Keratinocyte (primary cell): ENCODE measurements at regions not wholly inside any gene's neighbourhood (a gene's known extent, or its start where the extent isn't known, plus 50 kb on each side); places are given as distances from the start of the nearest gene placed in this dataset.

Experiments used
- DNase-seq: peaks from one replicate; pipeline ENCODE4 v3.0.0-alpha.2; 2011; ENCODE audit warnings: low read depth, missing footprints, low spot score
- FAIRE-seq: peaks from 2 replicates; lab custom pipeline; 2011; peaks lifted over from hg19 to GRCh38; lab: Jason Lieb, UNC
- H2AFZ ChIP-seq: 2 replicates; pipeline ENCODE4 v1.6.0; 2012; ENCODE audit warnings: low read length, control low read depth, inconsistent platforms; ENCODE audit not compliant: control insufficient read depth
- H3K27ac ChIP-seq: 2 replicates; pipeline ENCODE4 v1.5.1; 2011; ENCODE audit warnings: low read length; ENCODE audit not compliant: control insufficient read depth, insufficient read depth
- H3K27me3 ChIP-seq: 3 replicates; pipeline ENCODE4 v1.6.0; 2011; ENCODE audit warnings: low read length; ENCODE audit not compliant: control insufficient read depth, insufficient read depth; ENCODE audit errors: extremely low read depth
- H3K36me3 ChIP-seq, 2 experiments: 2 replicates in 1 of 2; 3 replicates in 1 of 2; pipeline ENCODE4 v1.5.1; 2011; ENCODE audit warnings: low read length in 2 of 2, mild to moderate bottlenecking in 1 of 2; ENCODE audit not compliant: control insufficient read depth in 2 of 2, insufficient read depth in 2 of 2; ENCODE audit errors: extremely low read depth in 1 of 2
- H3K4me1 ChIP-seq: 3 replicates; pipeline ENCODE4 v1.5.1; 2011; ENCODE audit warnings: low read length; ENCODE audit not compliant: control insufficient read depth, insufficient read depth; ENCODE audit errors: extremely low read depth
- H3K4me2 ChIP-seq: 3 replicates; pipeline ENCODE4 v1.6.0; 2011; ENCODE audit warnings: low read depth, low read length; ENCODE audit not compliant: control insufficient read depth, insufficient read depth; ENCODE audit errors: extremely low read depth
- H3K4me3 ChIP-seq, 3 experiments: fragments of 200-600 bp in 1 of 3; sonication (generic) in 1 of 3; 2 replicates in 2 of 3; 3 replicates in 1 of 3; pipeline ENCODE4 v1.5.1; 2011 to 2016; ENCODE audit warnings: low read length in 3 of 3, mild to moderate bottlenecking in 3 of 3, control low read depth in 2 of 3, inconsistent platforms in 1 of 3, low read depth in 1 of 3, mixed read lengths in 1 of 3, mixed run types in 1 of 3, moderate library complexity in 1 of 3; ENCODE audit not compliant: control insufficient read depth in 2 of 3, insufficient read depth in 2 of 3; ENCODE audit errors: extremely low read depth in 1 of 3
- H3K79me2 ChIP-seq: 2 replicates; pipeline ENCODE4 v1.6.0; 2012; ENCODE audit warnings: low read length; ENCODE audit not compliant: control insufficient read depth, insufficient read depth
- H3K9ac ChIP-seq: 3 replicates; pipeline ENCODE4 v1.6.0; 2011; ENCODE audit warnings: low read length; ENCODE audit not compliant: control insufficient read depth, insufficient read depth; ENCODE audit errors: extremely low read depth
- H3K9me1 ChIP-seq: 3 replicates; pipeline ENCODE4 v1.6.0; 2011; ENCODE audit warnings: low read length; ENCODE audit not compliant: control insufficient read depth, insufficient read depth; ENCODE audit errors: extremely low read depth
- H3K9me3 ChIP-seq: 2 replicates; pipeline ENCODE4 v1.5.1; 2012; ENCODE audit warnings: low read depth, low read length; ENCODE audit not compliant: control insufficient read depth
- H4K20me1 ChIP-seq: 3 replicates; pipeline ENCODE4 v1.6.0; 2011; ENCODE audit warnings: low read length; ENCODE audit not compliant: control insufficient read depth, insufficient read depth; ENCODE audit errors: extremely low read depth
- CTCF ChIP-seq, 3 experiments: IDR thresholded peaks in 1 of 3; conservative IDR thresholded peaks in 1 of 3; optimal IDR thresholded peaks in 1 of 3; 2 replicates in 2 of 3; 3 replicates in 1 of 3; pipeline versions ENCODE3 to v1.5.1; 2011; ENCODE audit warnings: low read length in 3 of 3, mild to moderate bottlenecking in 3 of 3, moderate library complexity in 2 of 3, control low read depth in 1 of 3, inconsistent platforms in 1 of 3; ENCODE audit not compliant: insufficient read depth in 2 of 3; ENCODE audit errors: extremely low read depth in 1 of 3
- EZH2 ChIP-seq: IDR thresholded peaks from one replicate; pipeline ENCODE4 v1.6.1; 2012; ENCODE audit warnings: inconsistent platforms, mild to moderate bottlenecking, low read length, moderate library complexity
- dilution Hi-C: fragments of 300-500 bp; cut with MboI; formaldehyde crosslinking; loops from one replicate; pipeline ENCODE4 v1.7.0; 2020; ENCODE audit warnings: low sequenced_read_pairs; ENCODE audit not compliant: extremely low pct_ligation_motif_present

DNA sequence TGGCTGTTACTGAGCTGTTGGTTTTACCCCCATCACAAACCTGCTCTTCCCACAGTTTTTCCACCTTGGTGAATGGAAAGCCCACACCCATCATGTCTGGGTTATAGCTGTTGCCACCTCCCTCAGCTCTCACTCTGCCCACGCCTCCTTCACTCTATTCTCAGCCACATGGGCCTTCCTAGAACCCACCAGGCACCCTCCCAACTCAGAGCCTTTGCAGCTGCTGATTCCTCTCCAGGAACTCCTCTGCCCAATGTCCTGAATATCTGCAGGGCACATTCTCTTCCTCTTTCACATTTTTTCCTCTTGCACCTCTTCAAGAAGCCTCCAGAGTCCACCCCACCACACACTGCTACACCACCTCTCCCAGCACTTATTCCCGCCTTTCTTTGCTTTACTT lies 177.4 kb downstream of the TBXT start:
- DNase-seq = no peak
- H3K27me3 ChIP-seq = peaks cover 25% of the 10 kb centered on the region
- H3K9me1 ChIP-seq = no peaks in the 10 kb centered on the region
- no peak overlapping the region for H2AFZ ChIP-seq
- dilution Hi-C loops = no loop called here
- H3K9ac ChIP-seq = no peak overlapping the region
- no peak for FAIRE-seq
- no peaks in the 10 kb centered on the region for H3K4me1 ChIP-seq
- TF ChIP-seq EZH2 (no peak), CTCF (optimal IDR thresholded peaks at IDR 0.05 in 1 of 3, IDR thresholded peaks at IDR 0.05 in 1 of 3, conservative IDR thresholded peaks at IDR 0.05 in 1 of 3; ENCODE audit: extremely low read depth in 1 of 3, insufficient read depth in 2 of 3, low read length in 3 of 3) (no peak)
- no peaks in the 10 kb centered on the region for H4K20me1 ChIP-seq
- no peak overlapping the region for H3K27ac ChIP-seq
- H3K79me2 ChIP-seq = no peaks in the 10 kb centered on the region
- H3K9me3 ChIP-seq = no peaks in the 10 kb centered on the region
- no peak overlapping the region for H3K4me2 ChIP-seq
- H3K36me3 ChIP-seq = no peaks in the 10 kb centered on the region
- no peak overlapping the region for H3K4me3 ChIP-seq

DNA sequence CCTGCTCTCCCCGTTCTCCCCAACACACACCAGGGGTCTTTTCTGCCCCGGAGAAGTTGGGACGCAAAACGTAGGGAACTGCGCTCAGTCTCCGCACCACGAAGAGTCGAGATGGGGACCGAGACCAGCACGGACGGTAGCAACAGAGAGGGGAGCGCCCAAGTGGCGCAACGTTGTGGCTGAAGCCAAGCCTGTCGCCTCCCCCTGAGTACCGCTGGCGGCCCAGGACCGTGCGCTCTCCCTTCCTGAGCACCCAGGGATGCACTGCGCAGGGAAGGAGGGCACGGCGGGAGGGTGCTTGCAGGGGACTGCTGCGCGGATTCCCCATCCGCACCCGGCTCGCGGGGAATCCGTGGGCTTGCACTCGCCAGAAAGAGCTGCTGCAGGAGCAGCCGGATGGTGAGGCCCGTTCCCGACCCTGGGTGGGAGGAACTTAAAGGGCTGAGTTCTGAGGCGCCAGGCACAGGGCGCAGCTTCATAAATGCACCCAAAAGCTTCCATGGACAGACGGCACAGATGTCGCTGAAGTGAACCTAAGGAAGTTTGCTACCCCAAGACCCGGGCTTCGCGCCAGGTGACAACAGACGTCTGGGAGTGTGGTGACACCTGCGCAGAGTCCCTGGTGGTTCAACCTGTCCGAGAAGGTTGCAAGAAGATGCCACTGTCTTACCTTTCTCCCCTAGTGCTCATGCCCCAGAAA lies 178.7 kb downstream of the TBXT start:
- peaks cover 25% of the 10 kb centered on the region for H3K27me3 ChIP-seq
- H3K9me3 ChIP-seq = no peaks in the 10 kb centered on the region
- H3K9ac ChIP-seq = no peak overlapping the region
- H3K4me1 ChIP-seq = no peaks in the 10 kb centered on the region
- H3K27ac ChIP-seq = no peak overlapping the region
- no peaks in the 10 kb centered on the region for H4K20me1 ChIP-seq
- no peaks in the 10 kb centered on the region for H3K79me2 ChIP-seq
- dilution Hi-C loops = no loop called here
- TF ChIP-seq CTCF (optimal IDR thresholded peaks at IDR 0.05 in 1 of 3, IDR thresholded peaks at IDR 0.05 in 1 of 3, conservative IDR thresholded peaks at IDR 0.05 in 1 of 3; ENCODE audit: extremely low read depth in 1 of 3, insufficient read depth in 2 of 3, low read length in 3 of 3) (no peak), EZH2 (no peak)
- H3K4me3 ChIP-seq = no peak overlapping the region
- H2AFZ ChIP-seq = no peak overlapping the region
- no peaks in the 10 kb centered on the region for H3K9me1 ChIP-seq
- H3K4me2 ChIP-seq = no peak overlapping the region
- FAIRE-seq = no peak
- H3K36me3 ChIP-seq = no peaks in the 10 kb centered on the region
- DNase-seq = no peak
